Keratinocyte (primary cell): ENCODE measurements at regions not wholly inside any gene's neighbourhood (a gene's known extent, or its start where the extent isn't known, plus 50 kb on each side); places are given as distances from the start of the nearest gene placed in this dataset.

ENCODE experiments used
- DNase-seq: peaks from one replicate; pipeline ENCODE4 v3.0.0-alpha.2; 2011; ENCODE audit warnings: low read depth, missing footprints, low spot score
- FAIRE-seq: peaks from 2 replicates; lab custom pipeline; 2011; peaks lifted over from hg19 to GRCh38; lab: Jason Lieb, UNC
- H2AFZ ChIP-seq: 2 replicates; pipeline ENCODE4 v1.6.0; 2012; ENCODE audit warnings: low read length, control low read depth, inconsistent platforms; ENCODE audit not compliant: control insufficient read depth
- H3K27ac ChIP-seq: 2 replicates; pipeline ENCODE4 v1.5.1; 2011; ENCODE audit warnings: low read length; ENCODE audit not compliant: control insufficient read depth, insufficient read depth
- H3K27me3 ChIP-seq: 3 replicates; pipeline ENCODE4 v1.6.0; 2011; ENCODE audit warnings: low read length; ENCODE audit not compliant: control insufficient read depth, insufficient read depth; ENCODE audit errors: extremely low read depth
- H3K36me3 ChIP-seq, 2 experiments: 2 replicates in 1 of 2; 3 replicates in 1 of 2; pipeline ENCODE4 v1.5.1; 2011; ENCODE audit warnings: low read length in 2 of 2, mild to moderate bottlenecking in 1 of 2; ENCODE audit not compliant: control insufficient read depth in 2 of 2, insufficient read depth in 2 of 2; ENCODE audit errors: extremely low read depth in 1 of 2
- H3K4me1 ChIP-seq: 3 replicates; pipeline ENCODE4 v1.5.1; 2011; ENCODE audit warnings: low read length; ENCODE audit not compliant: control insufficient read depth, insufficient read depth; ENCODE audit errors: extremely low read depth
- H3K4me2 ChIP-seq: 3 replicates; pipeline ENCODE4 v1.6.0; 2011; ENCODE audit warnings: low read depth, low read length; ENCODE audit not compliant: control insufficient read depth, insufficient read depth; ENCODE audit errors: extremely low read depth
- H3K4me3 ChIP-seq, 3 experiments: fragments of 200-600 bp in 1 of 3; sonication (generic) in 1 of 3; 2 replicates in 2 of 3; 3 replicates in 1 of 3; pipeline ENCODE4 v1.5.1; 2011 to 2016; ENCODE audit warnings: low read length in 3 of 3, mild to moderate bottlenecking in 3 of 3, control low read depth in 2 of 3, inconsistent platforms in 1 of 3, low read depth in 1 of 3, mixed read lengths in 1 of 3, mixed run types in 1 of 3, moderate library complexity in 1 of 3; ENCODE audit not compliant: control insufficient read depth in 2 of 3, insufficient read depth in 2 of 3; ENCODE audit errors: extremely low read depth in 1 of 3
- H3K79me2 ChIP-seq: 2 replicates; pipeline ENCODE4 v1.6.0; 2012; ENCODE audit warnings: low read length; ENCODE audit not compliant: control insufficient read depth, insufficient read depth
- H3K9ac ChIP-seq: 3 replicates; pipeline ENCODE4 v1.6.0; 2011; ENCODE audit warnings: low read length; ENCODE audit not compliant: control insufficient read depth, insufficient read depth; ENCODE audit errors: extremely low read depth
- H3K9me1 ChIP-seq: 3 replicates; pipeline ENCODE4 v1.6.0; 2011; ENCODE audit warnings: low read length; ENCODE audit not compliant: control insufficient read depth, insufficient read depth; ENCODE audit errors: extremely low read depth
- H3K9me3 ChIP-seq: 2 replicates; pipeline ENCODE4 v1.5.1; 2012; ENCODE audit warnings: low read depth, low read length; ENCODE audit not compliant: control insufficient read depth
- H4K20me1 ChIP-seq: 3 replicates; pipeline ENCODE4 v1.6.0; 2011; ENCODE audit warnings: low read length; ENCODE audit not compliant: control insufficient read depth, insufficient read depth; ENCODE audit errors: extremely low read depth
- CTCF ChIP-seq, 3 experiments: IDR thresholded peaks in 1 of 3; conservative IDR thresholded peaks in 1 of 3; optimal IDR thresholded peaks in 1 of 3; 2 replicates in 2 of 3; 3 replicates in 1 of 3; pipeline versions ENCODE3 to v1.5.1; 2011; ENCODE audit warnings: low read length in 3 of 3, mild to moderate bottlenecking in 3 of 3, moderate library complexity in 2 of 3, control low read depth in 1 of 3, inconsistent platforms in 1 of 3; ENCODE audit not compliant: insufficient read depth in 2 of 3; ENCODE audit errors: extremely low read depth in 1 of 3
- EZH2 ChIP-seq: IDR thresholded peaks from one replicate; pipeline ENCODE4 v1.6.1; 2012; ENCODE audit warnings: inconsistent platforms, mild to moderate bottlenecking, low read length, moderate library complexity
- dilution Hi-C: fragments of 300-500 bp; cut with MboI; formaldehyde crosslinking; loops from one replicate; pipeline ENCODE4 v1.7.0; 2020; ENCODE audit warnings: low sequenced_read_pairs; ENCODE audit not compliant: extremely low pct_ligation_motif_present

GRCh38 chr4:79673377-79673776 is 265.3 kb upstream of the GK2 start:
- no peaks in the 10 kb centered on the region for H3K27me3 ChIP-seq
- no peak overlapping the region for H3K4me2 ChIP-seq
- dilution Hi-C loops = no loop called here
- H3K9me3 ChIP-seq = no peaks in the 10 kb centered on the region
- no peak overlapping the region for H3K4me3 ChIP-seq
- H3K36me3 ChIP-seq = no peaks in the 10 kb centered on the region
- FAIRE-seq = no peak
- no peak overlapping the region for H3K27ac ChIP-seq
- no peak for TF ChIP-seq EZH2
- TF ChIP-seq CTCF (optimal IDR thresholded peaks at IDR 0.05 in 1 of 3, IDR thresholded peaks at IDR 0.05 in 1 of 3, conservative IDR thresholded peaks at IDR 0.05 in 1 of 3; ENCODE audit: extremely low read depth in 1 of 3, insufficient read depth in 2 of 3, low read length in 3 of 3) = no peak
- no peaks in the 10 kb centered on the region for H3K9me1 ChIP-seq
- no peaks in the 10 kb centered on the region for H4K20me1 ChIP-seq
- no peak overlapping the region for H3K9ac ChIP-seq
- H3K79me2 ChIP-seq = no peaks in the 10 kb centered on the region
- peaks cover 3% of the 10 kb centered on the region for H3K4me1 ChIP-seq
- no peak for DNase-seq
- H2AFZ ChIP-seq = no peak overlapping the region

- H3K4me3 ChIP-seq = no peak overlapping the region
- H3K27ac ChIP-seq = no peak overlapping the region
- H3K4me2 ChIP-seq = no peak overlapping the region
- H2AFZ ChIP-seq = no peak overlapping the region
- TF ChIP-seq EZH2 (no peak), CTCF (optimal IDR thresholded peaks at IDR 0.05 in 1 of 3, IDR thresholded peaks at IDR 0.05 in 1 of 3, conservative IDR thresholded peaks at IDR 0.05 in 1 of 3; ENCODE audit: extremely low read depth in 1 of 3, insufficient read depth in 2 of 3, low read length in 3 of 3) (no peak)
- H4K20me1 ChIP-seq = no peaks in the 10 kb centered on the region
- FAIRE-seq (no peak), DNase-seq (no peak)
- dilution Hi-C loops = no loop called here
- no peaks in the 10 kb centered on the region for H3K9me3 ChIP-seq
- no peak overlapping the region for H3K9ac ChIP-seq
- no peaks in the 10 kb centered on the region for H3K4me1 ChIP-seq
- no peaks in the 10 kb centered on the region for H3K9me1 ChIP-seq
- no peaks in the 10 kb centered on the region for H3K36me3 ChIP-seq
- no peaks in the 10 kb centered on the region for H3K79me2 ChIP-seq
- H3K27me3 ChIP-seq = no peaks in the 10 kb centered on the region
Measured at GRCh38 chr4:79666875-79667274, 258.8 kb upstream of the GK2 start.
